Loucy (cell line): ENCODE measurements at regions not wholly inside any gene's neighbourhood (a gene's known extent, or its start where the extent isn't known, plus 50 kb on each side); places are given as distances from the start of the nearest gene placed in this dataset.

ENCODE experiments used
- CTCF ChIP-seq: fragments of 200-600 bp; sonication (generic); conservative IDR thresholded peaks from 2 replicates; pipeline ENCODE4 v1.5.1; 2014; ENCODE audit warnings: mild to moderate bottlenecking, antibody characterized with exemption, low read length
- EZH2phosphoT487 ChIP-seq: fragments of 200-600 bp; IDR thresholded peaks from 2 replicates; pipeline ENCODE4 v1.6.1; 2018; ENCODE audit warnings: antibody characterized with exemption, mild to moderate bottlenecking, moderate library complexity, borderline replicate concordance

GRCh38 chr3:103388214-103388613, 953.4 kb downstream of the ZPLD1 start:
- TF ChIP-seq EZH2phosphoT487: no peak
- no peak for TF ChIP-seq CTCF
